Left cardiac atrium (tissue), 4 donors: ENCODE measurements at regions not wholly inside any gene's neighbourhood (a gene's known extent, or its start where the extent isn't known, plus 50 kb on each side); places are given as distances from the start of the nearest gene placed in this dataset.
"Not testable (repeated sequence)": the region's sequence is repeated elsewhere in the genome, so short reads cannot be mapped to it uniquely, and the experiment has no call there.

ENCODE experiments used
- ATAC-seq, 2 donors: fragments of 200-7000 bp; cut with Tn5 transposase; one replicate each; pipeline ENCODE4 v1.9.1; 2020; ENCODE audit warnings: mild to moderate bottlenecking in 2 of 2, moderate library complexity in 2 of 2
- DNase-seq: peaks from one replicate; pipeline ENCODE4 v3.0.0-alpha.2; 2020
- intact Hi-C, 2 donors: fragments of 100-400 bp; cut with DNase I; formaldehyde crosslinking; loops; one replicate each; pipeline versions ENCODE4 v1.14.1 to v1.15.1; 2022 to 2023
- donor health status: DM: no; HTN: yes; CAD: no.
- donor health status: DM: no; HTN: yes; CAD: no; lungs with severe emphysema.
- donor health status: DM: yes; HTN: yes; CAD: no.
- donor health status: Dilated cardiomyopathy.

DNA sequence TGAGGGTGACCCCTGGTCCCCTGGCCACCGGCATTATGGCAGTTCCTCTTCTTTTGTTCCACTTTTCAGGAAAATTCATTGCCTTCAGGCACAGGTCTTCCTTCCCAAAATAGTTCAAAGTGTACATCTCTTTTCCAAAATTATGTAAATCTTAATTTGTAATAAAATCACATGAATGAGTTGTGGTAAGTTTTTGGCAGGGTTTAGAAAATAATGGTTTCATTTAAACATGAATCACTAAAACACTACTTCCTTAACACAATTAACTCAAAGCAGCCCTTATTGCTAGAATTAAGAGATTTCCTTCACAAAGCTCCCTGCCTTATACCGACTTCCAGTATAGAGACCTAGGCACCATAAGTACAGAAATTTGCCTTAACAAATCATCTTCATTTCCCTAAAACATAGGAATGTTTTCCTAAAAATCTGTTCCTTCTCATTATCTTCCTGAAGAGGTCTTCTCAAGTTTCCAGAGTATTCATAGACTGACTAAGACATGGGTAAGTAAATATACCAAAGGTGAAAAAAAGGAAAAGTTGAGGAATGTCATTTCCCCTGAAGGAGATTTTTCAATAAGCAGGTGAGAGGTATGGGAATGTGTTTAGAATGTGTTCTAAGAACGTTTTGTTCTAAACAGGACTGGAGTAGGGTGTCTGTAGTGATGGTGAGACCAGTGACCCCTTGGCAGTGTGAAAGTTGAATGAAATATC is 148.2 kb upstream of the CITED2 start:
- ATAC-seq (no peak), DNase-seq (no peak)
- intact Hi-C loops: no loop called here

DNA sequence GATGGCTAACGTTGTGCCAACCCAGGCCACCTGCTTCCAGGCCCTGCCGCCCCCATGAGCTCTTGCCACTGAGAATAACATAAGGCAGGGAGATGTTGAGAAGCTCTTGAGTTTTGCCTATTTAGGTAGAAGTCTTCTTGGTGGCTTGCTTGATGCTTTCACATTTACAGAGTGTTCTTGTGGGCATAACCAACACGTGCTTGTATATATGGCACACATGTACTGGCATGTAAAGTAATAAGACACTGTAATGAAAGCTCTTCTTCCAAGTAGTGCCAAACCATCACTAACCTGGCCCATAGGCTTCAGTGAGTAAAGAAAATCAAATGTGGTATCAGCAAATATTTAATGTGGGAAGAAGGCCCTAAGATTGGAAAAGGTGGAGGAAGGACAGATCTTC is 146.9 kb upstream of the CITED2 start:
- ATAC-seq (no peak), DNase-seq (no peak)
- intact Hi-C loops: no loop called here

DNA sequence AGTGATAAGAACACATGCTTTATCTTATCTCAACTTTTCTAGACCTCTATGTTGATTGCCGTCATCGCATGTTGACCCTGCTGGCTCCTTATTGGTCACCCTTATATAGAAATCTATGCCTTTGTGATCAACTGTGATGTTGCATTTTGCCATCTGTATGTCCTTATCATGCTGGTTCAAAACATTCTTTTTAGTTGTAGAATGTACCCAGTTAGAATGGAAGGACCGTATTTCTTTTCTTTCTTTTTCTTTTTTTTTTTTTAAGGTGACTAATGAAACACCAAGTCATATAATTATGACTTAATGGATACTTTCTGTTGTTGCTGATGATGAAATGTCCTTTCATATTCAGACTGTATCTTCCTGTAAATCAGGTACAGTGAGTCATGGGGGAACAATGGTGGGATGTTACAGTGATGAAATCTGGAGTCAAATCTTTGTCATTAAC is 145.9 kb upstream of the CITED2 start:
- ATAC-seq (no peak), DNase-seq (no peak)
- intact Hi-C loops: no loop called here

DNA sequence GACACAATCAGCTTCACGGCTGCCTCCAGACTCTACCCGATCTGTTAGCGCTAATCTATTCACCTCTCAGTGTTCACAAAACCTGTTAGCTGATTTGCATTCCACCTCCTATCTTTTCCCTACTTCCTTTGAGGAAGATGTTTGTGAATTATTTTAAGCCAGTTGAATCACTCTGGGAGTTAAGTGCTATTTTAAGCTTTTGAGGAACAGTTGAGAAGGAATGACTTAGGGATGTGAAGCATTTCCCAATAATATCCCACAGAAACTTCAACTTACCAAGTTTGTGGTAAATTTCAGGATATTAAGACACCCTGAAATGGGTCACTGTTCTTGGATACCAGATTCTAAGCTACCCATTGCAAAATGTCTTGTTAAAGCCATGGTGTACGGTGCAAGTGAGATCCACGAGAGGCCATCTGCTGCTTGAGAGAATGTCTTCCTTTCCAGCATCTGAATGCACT is 145.2 kb upstream of the CITED2 start:
- no peak for DNase-seq
- ATAC-seq: peak in 1 of 2 donors; percentile 46

DNA sequence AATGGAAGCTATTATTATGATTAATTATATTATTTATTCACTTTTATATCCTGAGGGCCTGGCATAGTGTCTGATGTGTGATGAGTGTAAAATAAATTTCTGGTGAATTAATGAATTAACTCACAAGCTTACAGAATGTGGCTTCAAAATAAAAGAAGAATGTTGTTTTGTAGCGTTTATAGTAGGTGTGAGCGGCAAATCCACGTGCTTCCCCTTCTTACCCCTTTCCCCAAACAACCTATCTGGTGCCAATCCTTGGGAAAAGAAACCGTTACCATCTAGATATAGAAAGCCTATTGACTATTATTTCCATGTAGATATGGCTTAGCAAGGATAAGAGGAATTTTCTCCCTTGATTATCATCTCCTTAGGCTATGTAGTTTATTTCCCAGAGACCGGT is 144.6 kb upstream of the CITED2 start:
- intact Hi-C loops: no loop called here
- ATAC-seq (no peak), DNase-seq (no peak)

More for the DNA sequence above, 145.2 kb upstream of the CITED2 start:
- intact Hi-C loops: no loop called here

DNA sequence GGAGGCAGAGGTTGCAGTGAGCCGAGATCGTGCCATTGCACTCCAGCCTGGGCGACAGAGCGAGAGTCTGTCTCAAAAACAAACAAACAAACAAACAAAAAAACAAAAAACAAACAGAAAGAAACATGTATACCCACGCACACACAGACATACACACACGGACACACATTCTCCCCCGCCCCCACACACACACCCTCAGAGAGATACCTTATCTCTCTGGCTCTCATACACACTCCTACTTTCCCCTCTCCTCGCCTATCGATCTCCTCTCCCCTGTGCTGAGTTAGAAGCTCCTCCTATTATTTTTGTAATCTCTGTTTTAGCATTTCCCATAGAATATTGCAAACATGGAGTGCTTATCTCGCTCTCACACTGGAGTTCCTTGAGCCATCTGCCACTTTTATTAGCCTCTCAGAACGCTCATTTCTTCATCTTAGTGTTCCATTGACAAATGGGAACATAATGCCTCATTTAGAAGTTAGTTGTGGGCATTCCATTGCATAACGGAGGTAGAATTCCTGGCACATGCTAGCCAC is 144.2 kb upstream of the CITED2 start:
- DNase-seq (no peak), ATAC-seq (no peak)
- intact Hi-C loops: no loop called here

DNA sequence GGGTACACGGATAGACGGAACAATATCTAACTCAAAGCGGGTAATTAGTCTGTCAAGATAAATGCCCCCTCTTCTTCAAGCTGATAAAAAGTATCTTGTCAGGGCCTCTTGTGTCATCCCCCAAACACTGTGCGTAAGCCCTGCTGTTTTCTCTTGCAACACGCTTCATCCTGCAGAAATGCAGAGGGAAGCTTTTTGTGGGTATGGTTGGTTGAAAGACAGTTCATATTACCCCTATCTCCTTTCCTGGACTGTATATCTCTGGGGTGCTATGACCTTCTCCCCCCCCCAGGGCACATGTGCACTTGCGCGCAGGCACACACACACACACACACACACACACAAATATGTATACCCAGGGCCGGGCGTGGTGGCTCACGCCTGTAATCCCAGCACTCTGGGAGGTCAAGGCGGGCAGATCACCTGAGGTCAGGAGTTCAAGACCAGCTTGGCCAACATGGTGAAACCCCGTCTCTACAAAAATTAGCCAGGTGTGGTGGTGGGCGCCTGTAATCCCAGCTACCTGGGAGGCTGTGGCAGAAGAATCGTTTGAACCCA is 143.6 kb upstream of the CITED2 start:
- ATAC-seq: peak in 1 of 2 donors; percentile 25
- DNase-seq, intact Hi-C loops: not testable (repeated sequence)

DNA sequence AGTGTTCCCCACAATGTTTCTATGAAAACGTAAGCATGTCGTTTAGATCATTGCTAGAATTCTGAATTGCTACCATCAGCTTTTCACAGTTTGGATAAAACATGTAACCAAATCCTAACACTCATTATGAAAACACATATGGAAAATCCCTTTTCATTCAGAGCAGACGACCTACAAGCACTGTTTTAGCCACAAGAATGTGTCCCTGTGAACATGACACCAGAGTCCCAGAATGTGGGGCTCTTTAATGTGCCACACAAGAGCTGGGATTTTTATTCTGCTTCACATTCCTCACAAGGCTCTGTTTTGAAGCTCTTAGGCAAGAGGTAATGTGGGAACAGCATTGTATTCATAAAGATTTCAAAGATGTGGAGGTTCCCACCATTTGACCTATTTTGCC is 141.1 kb upstream of the CITED2 start:
- DNase-seq: no peak
- intact Hi-C loops: no loop called here
- no peak for ATAC-seq

DNA sequence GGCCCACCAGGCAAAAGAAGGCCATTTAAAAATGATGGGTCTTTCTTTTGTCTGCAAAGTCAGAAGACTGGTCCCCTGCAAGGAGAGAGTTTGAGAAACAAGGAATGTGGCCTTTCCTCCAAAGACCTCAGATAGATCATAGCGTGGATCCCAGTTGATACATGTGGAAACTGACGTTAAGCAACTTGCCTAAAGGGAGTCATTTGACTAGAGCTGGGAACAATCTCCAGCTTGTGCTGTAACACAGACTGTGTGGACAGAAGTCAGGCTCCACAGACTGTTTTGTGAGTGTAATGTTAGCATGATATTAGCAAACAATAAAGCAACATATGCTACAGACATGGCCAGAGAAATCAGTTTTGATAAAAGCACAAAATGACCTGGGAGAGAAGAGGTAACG is 140.4 kb upstream of the CITED2 start:
- intact Hi-C loops: no loop called here
- ATAC-seq (peak in 1 of 2 donors; percentile 49), DNase-seq (no peak)

DNA sequence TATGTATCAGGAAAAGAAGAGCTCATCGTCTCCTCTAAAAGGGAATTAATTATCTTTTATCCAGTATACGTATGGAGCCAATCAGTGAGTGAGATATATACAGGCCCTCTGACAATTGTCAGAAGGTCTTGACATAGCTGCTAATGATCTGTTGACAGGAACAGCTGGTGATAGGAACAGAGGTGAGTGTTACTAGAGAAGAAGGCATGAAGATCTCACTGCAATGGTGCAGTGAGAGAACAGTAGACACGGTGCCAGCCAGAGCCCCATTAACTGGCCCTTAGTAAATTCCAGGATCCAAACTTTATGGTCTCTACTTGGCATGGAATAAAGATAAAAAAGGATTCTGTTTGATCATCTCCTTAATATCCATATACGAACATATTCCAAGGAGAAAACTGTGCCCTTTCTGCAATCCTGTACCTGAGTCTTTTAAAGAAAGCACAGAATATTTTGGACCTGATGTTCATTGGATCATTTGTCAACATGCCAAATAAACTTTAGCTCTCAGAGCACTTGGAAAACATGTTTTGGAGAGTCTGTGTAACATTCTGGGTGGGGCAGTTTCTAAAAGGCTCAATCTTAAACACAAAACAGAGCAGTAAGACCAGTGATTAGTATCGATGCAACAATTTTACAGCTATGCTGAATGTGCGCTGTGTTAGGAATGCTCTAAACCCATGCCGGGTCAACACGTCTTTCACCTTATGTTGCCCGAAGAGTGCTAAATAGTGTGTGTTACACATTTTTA is 135.8 kb upstream of the CITED2 start:
- DNase-seq (no peak), ATAC-seq (peak; percentile 96 to 97)
- intact Hi-C loops: loop anchor here in 1 of 2 donors (2.0 kb wide), 1 partner anchor 135 kb away; the partner anchor contains the start of gene CITED2

DNA sequence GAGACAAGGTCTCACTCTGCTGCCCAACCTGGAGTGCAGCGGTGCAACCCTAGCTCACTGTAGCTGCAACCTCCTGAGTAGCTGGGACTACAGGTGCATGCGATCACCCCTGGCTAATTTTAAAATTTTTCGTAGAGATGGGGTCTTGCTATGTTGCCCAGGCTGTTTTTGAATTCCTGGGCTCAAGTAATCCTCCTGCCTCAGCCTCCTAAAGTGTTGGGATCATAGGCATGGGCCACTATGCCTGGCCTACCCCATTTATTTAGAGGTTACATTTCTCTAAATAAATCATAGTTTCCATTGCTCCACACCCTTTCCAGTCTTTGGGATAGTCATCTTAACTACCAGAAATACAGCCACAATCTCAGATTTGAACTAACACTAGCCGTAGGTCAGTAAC is 134.7 kb upstream of the CITED2 start:
- intact Hi-C loops: no loop called here
- DNase-seq: no peak
- ATAC-seq: no peak

DNA sequence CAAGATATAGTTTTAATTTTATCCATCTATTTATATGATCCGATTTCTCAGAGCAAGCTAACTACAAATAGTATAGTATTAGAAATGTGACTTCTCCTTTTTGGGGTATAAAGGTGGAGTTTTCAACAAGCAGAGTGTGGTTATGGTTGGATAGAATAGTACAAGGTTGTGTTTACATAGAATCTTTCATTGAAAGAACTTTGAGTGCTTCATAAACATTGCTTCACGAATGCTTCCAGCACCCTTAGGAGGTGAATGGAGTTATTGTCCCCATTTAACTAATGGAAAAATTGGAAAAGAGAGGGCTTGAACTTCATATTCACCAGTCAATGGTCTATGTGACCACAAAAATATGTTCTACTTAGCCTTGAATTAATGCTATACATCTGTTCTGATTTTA is 134.1 kb upstream of the CITED2 start:
- intact Hi-C loops: no loop called here
- ATAC-seq (no peak), DNase-seq (no peak)

DNA sequence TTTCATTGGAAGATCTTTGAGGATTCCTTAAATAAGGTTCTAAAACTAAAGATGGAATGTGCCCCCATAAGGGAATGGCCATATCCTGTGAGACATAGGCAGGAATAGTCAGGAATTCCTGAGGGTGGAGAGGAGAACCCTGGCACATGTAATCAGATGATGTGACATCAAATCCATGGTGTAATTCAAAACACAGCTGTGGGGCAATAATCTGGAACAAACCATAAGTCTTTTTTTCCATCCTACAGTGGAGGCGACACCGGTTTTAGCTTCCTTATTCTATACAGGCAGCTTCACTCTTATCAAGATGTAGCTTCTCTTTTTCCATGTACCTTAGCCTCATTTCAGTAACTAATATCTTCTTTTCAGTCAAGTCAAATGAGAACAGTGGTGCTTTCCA is 133.6 kb upstream of the CITED2 start:
- DNase-seq (no peak), ATAC-seq (no peak)
- intact Hi-C loops: no loop called here

DNA sequence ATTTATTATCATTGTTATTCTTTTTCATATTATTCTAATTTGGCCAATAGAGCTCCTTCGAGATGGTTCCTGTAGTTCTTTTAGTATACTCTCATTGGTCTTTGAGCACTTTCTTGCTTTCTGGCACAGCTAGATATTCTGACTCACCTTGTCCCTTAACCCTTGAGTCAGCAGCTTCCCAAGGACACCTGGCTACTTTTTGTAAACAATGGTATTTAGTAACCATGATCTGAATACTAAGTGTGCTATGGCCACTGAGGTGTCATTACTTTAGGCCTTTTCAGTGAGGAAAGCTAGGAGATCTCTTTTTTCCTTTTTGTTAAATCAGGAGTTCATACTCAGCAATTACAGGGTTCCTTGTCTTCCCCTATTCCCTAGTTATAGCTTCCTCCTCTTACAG is 126.5 kb upstream of the CITED2 start:
- DNase-seq: no peak
- no peak for ATAC-seq
- intact Hi-C loops: no loop called here

DNA sequence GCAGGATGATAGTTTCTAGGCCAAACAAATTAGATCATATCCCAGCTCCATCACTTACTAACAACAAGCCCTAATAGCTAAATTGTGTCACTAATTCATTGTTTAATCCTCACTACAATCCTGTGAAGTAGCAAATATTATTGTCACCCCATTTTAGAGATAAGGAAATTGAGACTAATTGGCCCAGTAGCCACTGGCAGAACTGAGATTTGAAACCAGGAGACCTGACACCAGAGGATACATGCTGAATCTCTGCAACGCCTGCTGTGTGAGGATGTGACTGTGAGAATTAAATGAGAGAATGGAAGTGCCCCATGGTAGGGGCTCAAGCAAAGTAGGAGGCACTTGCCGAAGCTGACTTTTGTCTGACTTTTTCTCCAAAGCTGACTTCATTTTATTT is 124.3 kb upstream of the CITED2 start:
- ATAC-seq: no peak
- intact Hi-C loops: no loop called here
- no peak for DNase-seq

DNA sequence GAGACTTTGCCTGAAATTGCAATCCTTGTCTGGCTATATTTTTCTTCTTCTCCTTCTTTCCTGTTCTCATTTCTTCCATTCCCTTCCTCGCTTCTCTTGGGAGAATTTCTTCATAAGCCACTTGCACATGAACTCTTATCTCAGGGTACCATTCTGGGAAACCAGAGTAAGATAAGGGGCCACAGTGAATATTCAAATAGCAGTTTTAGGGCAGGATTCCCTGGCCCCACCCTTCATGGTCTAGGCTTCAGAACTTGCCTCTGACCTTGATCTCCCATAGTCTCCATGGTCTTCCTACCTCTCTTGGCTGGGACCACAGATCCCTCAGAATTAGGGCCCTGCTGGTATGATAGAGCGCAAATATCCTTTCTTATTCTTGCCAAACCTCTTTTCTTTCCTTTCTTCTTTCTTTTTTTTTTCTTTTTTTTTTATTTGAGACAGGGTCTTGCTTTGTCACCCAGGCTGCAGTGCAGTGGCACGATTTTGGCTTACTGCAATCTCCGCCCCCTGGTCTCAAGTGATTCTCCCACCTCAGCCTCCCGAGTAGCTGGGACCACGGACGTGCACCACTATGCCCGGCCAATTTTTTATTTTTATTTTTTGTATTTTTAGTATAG is 123.0 kb upstream of the CITED2 start:
- DNase-seq: no peak
- intact Hi-C loops: no loop called here
- ATAC-seq: no peak

DNA sequence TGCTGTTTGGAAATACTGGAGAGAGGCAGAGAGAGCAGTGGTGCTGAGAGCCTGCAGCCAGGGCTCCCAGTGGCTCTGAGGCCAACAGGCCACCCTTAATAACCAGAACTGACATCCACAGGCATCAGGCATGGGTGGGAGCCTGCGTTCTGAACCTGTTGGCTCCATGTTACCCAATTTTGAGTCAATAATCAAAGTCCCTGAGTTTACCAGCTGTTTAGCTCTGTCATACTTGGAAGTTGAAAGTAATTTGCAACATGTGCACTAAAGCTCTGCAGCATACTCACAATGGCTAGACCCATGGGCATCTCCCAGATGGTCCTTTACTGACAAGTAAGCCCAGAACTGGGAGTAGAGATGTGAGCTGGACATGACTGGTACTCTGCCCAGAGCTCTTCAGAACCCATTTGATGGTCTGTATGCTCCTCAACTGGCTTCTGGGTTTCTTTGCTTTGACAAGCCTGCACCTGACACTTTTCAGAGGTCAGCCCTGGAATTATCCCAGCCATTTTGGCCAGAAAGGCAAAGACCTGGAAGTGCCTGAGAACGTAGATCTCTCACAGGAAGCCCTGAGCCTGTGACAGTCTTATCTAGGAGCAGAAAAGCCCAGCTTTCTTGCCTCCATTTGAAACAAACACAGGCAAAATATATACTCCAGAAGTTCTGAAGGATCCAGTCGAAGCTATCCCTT is 122.4 kb upstream of the CITED2 start:
- ATAC-seq: no peak
- no peak for DNase-seq
- intact Hi-C loops: no loop called here

DNA sequence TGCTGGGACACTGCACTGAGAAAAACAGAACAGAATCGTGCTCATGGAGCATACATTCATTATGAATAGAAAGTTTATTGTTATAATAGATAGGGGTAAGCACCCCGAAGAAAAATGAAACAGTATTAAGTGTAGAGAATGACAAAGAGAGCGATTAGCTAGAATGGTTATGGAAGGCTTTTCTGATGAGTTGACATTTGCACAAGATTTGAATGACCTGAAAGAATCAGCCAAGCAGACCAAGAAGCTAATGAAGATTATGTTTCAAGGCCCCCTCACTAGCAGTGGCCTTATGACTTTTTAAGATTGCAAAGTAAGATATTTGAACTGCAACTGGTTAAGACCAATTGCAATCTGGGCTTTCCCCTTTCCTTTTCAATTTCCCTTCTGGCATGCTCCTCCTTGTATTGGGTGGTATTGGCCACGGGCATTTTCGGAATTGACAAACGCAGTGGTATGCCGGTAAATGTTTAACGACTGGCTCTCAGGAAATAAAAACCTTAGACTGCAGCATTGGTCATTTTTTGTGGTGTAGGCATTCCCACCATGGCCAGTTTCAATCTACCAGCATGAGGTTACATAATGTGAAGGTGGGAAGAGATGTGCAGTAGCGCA is 120.0 kb upstream of the CITED2 start:
- intact Hi-C loops: no loop called here
- no peak for ATAC-seq
- no peak for DNase-seq

DNA sequence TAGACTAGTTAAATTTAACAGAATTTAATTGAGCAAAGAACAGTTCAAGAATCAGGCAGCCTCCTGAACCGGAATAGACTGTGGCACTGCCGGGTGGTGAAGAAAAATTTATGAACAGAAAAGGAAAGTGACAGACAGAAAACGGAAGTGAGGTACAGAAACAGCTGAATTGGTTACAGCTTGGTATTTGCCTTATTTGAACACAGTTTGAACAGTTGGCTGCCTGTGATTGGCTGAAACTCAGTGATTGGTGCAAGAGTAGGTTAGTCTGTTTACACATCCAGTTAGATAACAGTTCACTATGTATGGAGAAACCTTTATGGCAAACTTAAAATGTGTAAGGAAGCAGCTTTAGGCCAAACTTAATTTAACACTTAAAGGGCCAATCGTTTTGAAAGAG is 116.0 kb upstream of the CITED2 start:
- intact Hi-C loops: no loop called here
- no peak for DNase-seq
- ATAC-seq: no peak
